ENCODE measurements at regions not wholly inside any gene's neighbourhood (a gene's known extent, or its start where the extent isn't known, plus 50 kb on each side); places are given as distances from the start of the nearest gene placed in this dataset.

- H2AFZ ChIP-seq, result no peak overlapping the region
- no peaks in the 10 kb centered on the region for H3F3A ChIP-seq (ENCODE audit: insufficient read depth)
- H3K36me3 ChIP-seq (ENCODE audit: low read depth), result no peaks in the 10 kb centered on the region
- H4K20me1 ChIP-seq (ENCODE audit: insufficient read depth), result no peaks in the 10 kb centered on the region
- H3K4me2 ChIP-seq (ENCODE audit: unreplicated experiment), result no peak overlapping the region
- DNase-seq, result no peak
- H3K79me2 ChIP-seq (ENCODE audit: insufficient read depth), result no peaks in the 10 kb centered on the region
- no peak overlapping the region for H3K4me3 ChIP-seq
- 88 to 93% methylated on average over 4 of the region's 4 CpGs for WGBS, 2 experiments (ENCODE audit: low coverage in 1 of 2, low lambda C conversion rate in 2 of 2, missing lambda C conversion rate in 2 of 2)
- 0 out of 2 replicates have a peak, but pooled peaks cover 3% of the 10 kb centered on the region for H3K4me1 ChIP-seq (ENCODE audit: insufficient read depth)
- no peak for TF ChIP-seq EZH2phosphoT487 (IDR thresholded peaks at IDR 0.05; ENCODE audit: insufficient read depth, low read depth)
- no peak for TF ChIP-seq EZH2 (IDR thresholded peaks at IDR 0.05; ENCODE audit: insufficient read depth, poor library complexity, severe bottlenecking)
- H3K27ac ChIP-seq, result no peak overlapping the region
- in situ Hi-C loops (cut with MboI), result no loop called here
- no peaks in the 10 kb centered on the region for H3K9me2 ChIP-seq (ENCODE audit: insufficient read depth)
- H3K9ac ChIP-seq, result no peak overlapping the region
- H3K9me3 ChIP-seq (ENCODE audit: low read depth), result no peaks in the 10 kb centered on the region
- no peaks in the 10 kb centered on the region for H3K27me3 ChIP-seq (replicated peaks; ENCODE audit: insufficient read depth)
These were observed 122.1 kb upstream of the SLC22A23 start for GRCh38 chr6:3578981-3579380.

DNA sequence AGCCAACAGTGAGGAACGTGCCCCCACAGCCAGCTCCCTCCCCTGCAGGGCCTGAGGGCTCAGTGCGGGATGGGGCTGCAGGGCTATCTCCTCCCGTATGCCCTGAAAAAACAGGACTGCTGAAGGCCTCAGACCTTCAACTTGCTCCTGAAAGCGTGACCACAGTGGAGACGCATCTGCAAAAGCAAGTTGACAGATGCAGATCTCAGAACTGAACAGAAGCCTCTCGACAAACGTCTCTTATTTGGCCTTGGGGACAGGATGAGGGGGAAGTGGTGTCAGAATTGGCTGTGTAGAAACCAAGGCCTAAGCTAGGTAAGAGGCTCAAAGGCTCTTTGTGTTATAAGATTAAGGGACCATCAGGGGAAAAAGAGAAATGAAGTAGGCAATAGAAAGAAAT is 120.7 kb upstream of the SLC22A23 start:
- in situ Hi-C loops (cut with MboI), result no loop called here
- Histone ChIP-seq H3K9me3 (ENCODE audit: low read depth) (no peaks in the 10 kb centered on the region), H3K9me2 (ENCODE audit: insufficient read depth) (no peaks in the 10 kb centered on the region), H2AFZ (no peak overlapping the region), H3F3A (ENCODE audit: insufficient read depth) (no peaks in the 10 kb centered on the region), H4K20me1 (ENCODE audit: insufficient read depth) (no peaks in the 10 kb centered on the region), H3K4me2 (ENCODE audit: unreplicated experiment) (no peak overlapping the region), H3K9ac (no peak overlapping the region), H3K4me3 (no peak overlapping the region), H3K4me1 (ENCODE audit: insufficient read depth) (no peaks in the 10 kb centered on the region), H3K27me3 (replicated peaks; ENCODE audit: insufficient read depth) (no peaks in the 10 kb centered on the region), H3K36me3 (ENCODE audit: low read depth) (no peaks in the 10 kb centered on the region), H3K79me2 (ENCODE audit: insufficient read depth) (no peaks in the 10 kb centered on the region), H3K27ac (no peak overlapping the region)
- WGBS, 2 experiments (ENCODE audit: low coverage in 1 of 2, low lambda C conversion rate in 2 of 2, missing lambda C conversion rate in 2 of 2), result 86 to 90% methylated on average over 7 of the region's 7 CpGs
- DNase-seq, result no peak
- TF ChIP-seq EZH2phosphoT487 (IDR thresholded peaks at IDR 0.05; ENCODE audit: insufficient read depth, low read depth) (no peak), EZH2 (IDR thresholded peaks at IDR 0.05; ENCODE audit: insufficient read depth, poor library complexity, severe bottlenecking) (no peak)

DNA sequence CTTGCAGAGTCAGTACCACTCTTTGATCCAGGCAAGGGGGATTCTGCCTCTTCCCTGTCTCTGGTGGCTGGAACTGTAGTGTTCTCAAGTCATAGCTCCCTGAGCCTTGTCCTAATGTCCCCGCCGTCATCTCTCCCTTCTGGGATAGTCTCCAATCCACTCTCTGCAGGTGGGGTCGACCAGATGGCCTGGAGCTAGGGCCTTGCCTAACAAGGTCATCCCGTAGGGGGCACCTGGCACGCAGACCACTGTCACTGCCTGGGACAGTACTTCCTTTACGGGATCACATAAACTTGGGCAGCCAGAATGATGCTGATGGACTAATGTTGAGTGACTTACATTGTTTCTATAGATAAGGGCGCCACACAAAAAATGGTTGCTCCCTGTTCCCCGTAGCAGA is 118.9 kb upstream of the SLC22A23 start:
- Histone ChIP-seq H3K9me2 (ENCODE audit: insufficient read depth) (no peaks in the 10 kb centered on the region), H3K27me3 (replicated peaks; ENCODE audit: insufficient read depth) (no peaks in the 10 kb centered on the region), H3K79me2 (ENCODE audit: insufficient read depth) (no peaks in the 10 kb centered on the region), H4K20me1 (ENCODE audit: insufficient read depth) (no peaks in the 10 kb centered on the region), H3K4me1 (ENCODE audit: insufficient read depth) (no peaks in the 10 kb centered on the region), H2AFZ (no peak overlapping the region), H3K9me3 (ENCODE audit: low read depth) (no peaks in the 10 kb centered on the region), H3K4me3 (no peak overlapping the region), H3K36me3 (ENCODE audit: low read depth) (no peaks in the 10 kb centered on the region), H3K4me2 (ENCODE audit: unreplicated experiment) (no peak overlapping the region), H3F3A (ENCODE audit: insufficient read depth) (no peaks in the 10 kb centered on the region), H3K27ac (no peak overlapping the region), H3K9ac (no peak overlapping the region)
- DNase-seq, result no peak
- WGBS, 2 experiments (ENCODE audit: low coverage in 1 of 2, low lambda C conversion rate in 2 of 2, missing lambda C conversion rate in 2 of 2), result 77 to 82% methylated on average over 8 of the region's 8 CpGs
- in situ Hi-C loops (cut with MboI), result no loop called here
- TF ChIP-seq EZH2phosphoT487 (IDR thresholded peaks at IDR 0.05; ENCODE audit: insufficient read depth, low read depth) (no peak), EZH2 (IDR thresholded peaks at IDR 0.05; ENCODE audit: insufficient read depth, poor library complexity, severe bottlenecking) (no peak)

DNA sequence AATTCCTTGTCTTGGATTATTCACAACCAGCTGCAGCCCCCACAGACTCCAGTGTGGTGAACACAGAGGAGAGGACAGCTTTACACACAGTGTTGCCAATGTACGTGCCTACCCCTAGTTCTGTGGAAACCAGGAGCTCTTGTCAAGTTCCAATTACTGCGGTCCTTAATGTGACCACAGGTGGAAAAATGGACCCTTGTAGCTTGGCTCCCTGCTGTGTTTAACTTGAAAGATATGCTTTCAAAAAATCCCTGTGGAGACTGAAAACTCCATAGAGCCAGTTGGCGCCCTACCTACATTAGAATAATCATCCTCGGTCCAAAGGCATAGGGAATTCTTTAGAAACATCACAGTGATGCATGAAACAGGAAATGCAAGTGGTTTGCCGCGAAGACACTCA is 118.3 kb upstream of the SLC22A23 start:
- Histone ChIP-seq H3K4me3 (no peak overlapping the region), H3K9me2 (ENCODE audit: insufficient read depth) (no peaks in the 10 kb centered on the region), H3K4me2 (ENCODE audit: unreplicated experiment) (no peak overlapping the region), H3K27me3 (replicated peaks; ENCODE audit: insufficient read depth) (no peaks in the 10 kb centered on the region), H3K79me2 (ENCODE audit: insufficient read depth) (no peaks in the 10 kb centered on the region), H3K9me3 (ENCODE audit: low read depth) (no peaks in the 10 kb centered on the region), H4K20me1 (ENCODE audit: insufficient read depth) (no peaks in the 10 kb centered on the region), H3K36me3 (ENCODE audit: low read depth) (no peaks in the 10 kb centered on the region), H3K27ac (no peak overlapping the region), H2AFZ (no peak overlapping the region), H3K4me1 (ENCODE audit: insufficient read depth) (no peaks in the 10 kb centered on the region), H3F3A (ENCODE audit: insufficient read depth) (no peaks in the 10 kb centered on the region), H3K9ac (no peak overlapping the region)
- DNase-seq, result no peak
- no peak for TF ChIP-seq EZH2phosphoT487 (IDR thresholded peaks at IDR 0.05; ENCODE audit: insufficient read depth, low read depth)
- TF ChIP-seq EZH2 (IDR thresholded peaks at IDR 0.05; ENCODE audit: insufficient read depth, poor library complexity, severe bottlenecking), result no peak
- 92 to 96% methylated on average over 6 of the region's 6 CpGs for WGBS, 2 experiments (ENCODE audit: low coverage in 1 of 2, low lambda C conversion rate in 2 of 2, missing lambda C conversion rate in 2 of 2)
- in situ Hi-C loops (cut with MboI), result no loop called here

GRCh38 chr6:3573670-3574069 is 116.8 kb upstream of the SLC22A23 start:
- no peaks in the 10 kb centered on the region for H3K4me1 ChIP-seq (ENCODE audit: insufficient read depth)
- no peaks in the 10 kb centered on the region for H3K79me2 ChIP-seq (ENCODE audit: insufficient read depth)
- H3K27me3 ChIP-seq (replicated peaks; ENCODE audit: insufficient read depth), result no peaks in the 10 kb centered on the region
- H3K4me2 ChIP-seq (ENCODE audit: unreplicated experiment), result no peak overlapping the region
- H3K9me3 ChIP-seq (ENCODE audit: low read depth), result no peaks in the 10 kb centered on the region
- no peak overlapping the region for H3K4me3 ChIP-seq
- H3K36me3 ChIP-seq (ENCODE audit: low read depth), result no peaks in the 10 kb centered on the region
- 83 to 91% methylated on average over 3 of the region's 3 CpGs for WGBS, 2 experiments (ENCODE audit: low coverage in 1 of 2, low lambda C conversion rate in 2 of 2, missing lambda C conversion rate in 2 of 2)
- no peak overlapping the region for H3K9ac ChIP-seq
- H3F3A ChIP-seq (ENCODE audit: insufficient read depth), result no peaks in the 10 kb centered on the region
- H3K27ac ChIP-seq, result no peak overlapping the region
- H4K20me1 ChIP-seq (ENCODE audit: insufficient read depth), result no peaks in the 10 kb centered on the region
- H3K9me2 ChIP-seq (ENCODE audit: insufficient read depth), result no peaks in the 10 kb centered on the region
- TF ChIP-seq EZH2phosphoT487 (IDR thresholded peaks at IDR 0.05; ENCODE audit: insufficient read depth, low read depth), result no peak
- no peak for TF ChIP-seq EZH2 (IDR thresholded peaks at IDR 0.05; ENCODE audit: insufficient read depth, poor library complexity, severe bottlenecking)
- no peak for DNase-seq
- in situ Hi-C loops (cut with MboI), result no loop called here
- H2AFZ ChIP-seq, result no peak overlapping the region

Measured in GM23248 (cell line).